Loucy (cell line): ENCODE measurements at regions not wholly inside any gene's neighbourhood (a gene's known extent, or its start where the extent isn't known, plus 50 kb on each side); places are given as distances from the start of the nearest gene placed in this dataset.

Experiments used
- H2AFZ ChIP-seq: fragments of 200-600 bp; sonication (generic); 2 replicates; pipeline ENCODE4 v1.6.0; 2016; ENCODE audit warnings: antibody characterized with exemption, mild to moderate bottlenecking, low read length, moderate library complexity
- H3F3A ChIP-seq: fragments of 200-600 bp; 2 replicates; pipeline ENCODE4 v1.6.0; 2016; ENCODE audit warnings: antibody characterized with exemption, low read depth, mild to moderate bottlenecking
- H3K27me3 ChIP-seq: fragments of 200-600 bp; sonication (generic); 2 replicates; pipeline ENCODE4 v1.6.1; 2014; ENCODE audit warnings: low read length, mild to moderate bottlenecking; ENCODE audit not compliant: insufficient read depth, poor library complexity, severe bottlenecking
- H3K36me3 ChIP-seq: fragments of 200-600 bp; sonication (generic); 2 replicates; pipeline ENCODE4 v1.6.1; 2016; ENCODE audit warnings: low read length; ENCODE audit not compliant: insufficient read depth
- H3K4me1 ChIP-seq: fragments of 200-600 bp; sonication (generic); 2 replicates; pipeline ENCODE4 v1.5.1; 2014; ENCODE audit warnings: low read length, mild to moderate bottlenecking; ENCODE audit not compliant: insufficient read depth, poor library complexity, severe bottlenecking
- H3K4me2 ChIP-seq: fragments of 200-600 bp; sonication (generic); 2 replicates; pipeline ENCODE4 v1.6.0; 2014; ENCODE audit warnings: antibody characterized with exemption, low read length, low read depth, mild to moderate bottlenecking; ENCODE audit not compliant: poor library complexity, severe bottlenecking
- H3K4me3 ChIP-seq: fragments of 200-600 bp; sonication (generic); 2 replicates; pipeline ENCODE4 v1.5.1; 2014; ENCODE audit warnings: low read length, mild to moderate bottlenecking, mixed read lengths; ENCODE audit not compliant: poor library complexity, severe bottlenecking
- H3K79me2 ChIP-seq: fragments of 200-600 bp; sonication (generic); 2 replicates; pipeline ENCODE4 v1.6.1; 2014; ENCODE audit warnings: low read length; ENCODE audit not compliant: insufficient read depth
- H3K9ac ChIP-seq: fragments of 200-600 bp; sonication (generic); 2 replicates; pipeline ENCODE4 v1.6.0; 2014; ENCODE audit warnings: mild to moderate bottlenecking, low read depth, low read length, moderate library complexity; ENCODE audit not compliant: poor library complexity, severe bottlenecking
- H3K9me2 ChIP-seq: fragments of 200-600 bp; sonication (generic); replicated peaks from 2 replicates; pipeline ENCODE4 v1.6.1; 2016; ENCODE audit warnings: low read depth, low read length, mixed read lengths
- H3K9me3 ChIP-seq: fragments of 200-600 bp; sonication (generic); 2 replicates; pipeline ENCODE4 v1.6.1; 2014; ENCODE audit warnings: mild to moderate bottlenecking, antibody characterized with exemption, low read length, low read depth; ENCODE audit not compliant: insufficient read depth
- H4K20me1 ChIP-seq: fragments of 200-600 bp; sonication (generic); 2 replicates; pipeline ENCODE4 v1.6.0; 2014; ENCODE audit warnings: antibody characterized with exemption, low read length, mild to moderate bottlenecking; ENCODE audit not compliant: insufficient read depth, poor library complexity, severe bottlenecking
- CTCF ChIP-seq: fragments of 200-600 bp; sonication (generic); conservative IDR thresholded peaks from 2 replicates; pipeline ENCODE4 v1.5.1; 2014; ENCODE audit warnings: mild to moderate bottlenecking, antibody characterized with exemption, low read length
- EZH2phosphoT487 ChIP-seq: fragments of 200-600 bp; IDR thresholded peaks from 2 replicates; pipeline ENCODE4 v1.6.1; 2018; ENCODE audit warnings: antibody characterized with exemption, mild to moderate bottlenecking, moderate library complexity, borderline replicate concordance

DNA sequence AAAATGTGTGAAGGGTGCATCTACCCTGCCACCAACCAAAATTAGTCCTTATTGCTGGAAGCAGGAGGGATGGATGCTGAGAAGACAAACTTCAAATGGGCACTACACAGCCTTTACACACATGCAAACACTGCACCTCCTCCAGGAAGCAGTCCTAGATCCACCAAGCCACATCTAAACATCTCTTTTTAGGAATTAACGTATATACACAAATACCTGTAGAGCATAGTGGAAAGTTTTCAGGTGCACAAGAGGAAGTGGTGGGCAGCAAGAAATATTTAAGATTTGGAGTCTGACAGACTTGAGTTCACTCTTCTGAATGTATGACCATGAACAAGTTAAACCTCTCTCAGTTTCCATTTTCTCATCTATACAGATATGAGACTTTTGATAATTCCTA, 456.6 kb upstream of the PROK2 start:
- TF ChIP-seq CTCF (no peak), EZH2phosphoT487 (no peak)
- Histone ChIP-seq H3K4me2 (no peak overlapping the region), H4K20me1 (no peaks in the 10 kb centered on the region)

GRCh38 chr3:72240531-72240930, 455.6 kb upstream of the PROK2 start:
- H3K79me2 ChIP-seq = no peaks in the 10 kb centered on the region
- H4K20me1 ChIP-seq = no peaks in the 10 kb centered on the region
- no peaks in the 10 kb centered on the region for H3K27me3 ChIP-seq
- H2AFZ ChIP-seq = no peak overlapping the region
- H3K4me3 ChIP-seq = no peak overlapping the region
- no peaks in the 10 kb centered on the region for H3F3A ChIP-seq
- H3K9ac ChIP-seq = no peak overlapping the region
- H3K36me3 ChIP-seq = no peaks in the 10 kb centered on the region
- TF ChIP-seq EZH2phosphoT487 (no peak), CTCF (no peak)
- no peaks in the 10 kb centered on the region for H3K4me1 ChIP-seq
- no peaks in the 10 kb centered on the region for H3K9me3 ChIP-seq
- no peaks in the 10 kb centered on the region for H3K9me2 ChIP-seq
- no peak overlapping the region for H3K4me2 ChIP-seq

More for the DNA sequence above, 456.6 kb upstream of the PROK2 start:
- Histone ChIP-seq H3K9ac (no peak overlapping the region), H3K4me3 (no peak overlapping the region), H3K9me3 (no peaks in the 10 kb centered on the region), H3K27me3 (no peaks in the 10 kb centered on the region), H3F3A (no peaks in the 10 kb centered on the region), H3K79me2 (no peaks in the 10 kb centered on the region), H3K9me2 (no peaks in the 10 kb centered on the region), H3K4me1 (no peaks in the 10 kb centered on the region), H3K36me3 (no peaks in the 10 kb centered on the region), H2AFZ (no peak overlapping the region)

GRCh38 chr3:72238801-72239200, 453.9 kb upstream of the PROK2 start:
- Histone ChIP-seq H3K9ac (no peak overlapping the region), H3F3A (no peaks in the 10 kb centered on the region), H3K36me3 (no peaks in the 10 kb centered on the region), H2AFZ (no peak overlapping the region), H3K4me2 (no peak overlapping the region), H3K79me2 (no peaks in the 10 kb centered on the region), H3K4me3 (no peak overlapping the region), H3K27me3 (no peaks in the 10 kb centered on the region), H3K4me1 (no peaks in the 10 kb centered on the region), H4K20me1 (no peaks in the 10 kb centered on the region), H3K9me3 (no peaks in the 10 kb centered on the region), H3K9me2 (no peaks in the 10 kb centered on the region)
- no peak for TF ChIP-seq CTCF
- no peak for TF ChIP-seq EZH2phosphoT487
